ENCODE measurements at regions not wholly inside any gene's neighbourhood (a gene's known extent, or its start where the extent isn't known, plus 50 kb on each side); places are given as distances from the start of the nearest gene placed in this dataset.

- Mint-ChIP-seq H3K4me3 (no peak overlapping the region), H3K27ac (no peak overlapping the region)
Measured at GRCh38 chr15:67006083-67007065, 59.0 kb upstream of the SMAD3 start.

GRCh38 chr15:67009576-67010569, 55.5 kb upstream of the SMAD3 start:
- H3K4me3 Mint-ChIP-seq = no peak overlapping the region
- H3K4me1 Mint-ChIP-seq = no peaks in the 10 kb centered on the region
- no peaks in the 10 kb centered on the region for H3K9me3 Mint-ChIP-seq
- no peak overlapping the region for H3K27ac Mint-ChIP-seq
- H3K36me3 Mint-ChIP-seq = no peaks in the 10 kb centered on the region
- no peaks in the 10 kb centered on the region for H3K27me3 Mint-ChIP-seq

More at GRCh38 chr15:67006083-67007065, 59.0 kb upstream of the SMAD3 start:
- Mint-ChIP-seq H3K9me3 (no peaks in the 10 kb centered on the region), H3K27me3 (no peaks in the 10 kb centered on the region), H3K4me1 (no peaks in the 10 kb centered on the region), H3K36me3 (no peaks in the 10 kb centered on the region)

GRCh38 chr15:67010898-67011616, 54.3 kb upstream of the SMAD3 start:
- Mint-ChIP-seq H3K36me3 (no peaks in the 10 kb centered on the region), H3K4me1 (no peaks in the 10 kb centered on the region), H3K27me3 (no peaks in the 10 kb centered on the region), H3K4me3 (no peak overlapping the region), H3K9me3 (no peaks in the 10 kb centered on the region), H3K27ac (no peak overlapping the region)

DNA sequence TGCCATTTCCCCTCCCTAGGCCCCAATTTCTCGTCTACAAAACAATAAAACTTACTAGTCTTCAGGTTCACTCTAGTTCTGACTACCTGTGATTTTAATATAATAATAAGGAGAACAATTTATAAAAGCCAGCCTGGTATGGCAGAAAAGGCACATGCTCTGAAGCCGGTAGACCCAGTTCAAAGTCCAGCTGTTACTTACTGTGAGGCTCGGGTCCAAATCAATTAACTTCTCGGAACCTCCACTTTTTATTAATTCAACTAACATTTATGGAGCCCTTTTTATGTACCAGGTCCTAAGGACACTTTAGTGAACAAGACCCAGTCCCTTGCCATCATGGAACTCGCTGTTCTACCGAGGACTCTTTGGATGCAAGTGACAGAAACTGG, 53.8 kb upstream of the SMAD3 start:
- H3K36me3 Mint-ChIP-seq = no peaks in the 10 kb centered on the region
- no peaks in the 10 kb centered on the region for H3K27me3 Mint-ChIP-seq
- H3K9me3 Mint-ChIP-seq = no peaks in the 10 kb centered on the region
- no peaks in the 10 kb centered on the region for H3K4me1 Mint-ChIP-seq
- no peak overlapping the region for H3K27ac Mint-ChIP-seq
- H3K4me3 Mint-ChIP-seq = no peak overlapping the region

DNA sequence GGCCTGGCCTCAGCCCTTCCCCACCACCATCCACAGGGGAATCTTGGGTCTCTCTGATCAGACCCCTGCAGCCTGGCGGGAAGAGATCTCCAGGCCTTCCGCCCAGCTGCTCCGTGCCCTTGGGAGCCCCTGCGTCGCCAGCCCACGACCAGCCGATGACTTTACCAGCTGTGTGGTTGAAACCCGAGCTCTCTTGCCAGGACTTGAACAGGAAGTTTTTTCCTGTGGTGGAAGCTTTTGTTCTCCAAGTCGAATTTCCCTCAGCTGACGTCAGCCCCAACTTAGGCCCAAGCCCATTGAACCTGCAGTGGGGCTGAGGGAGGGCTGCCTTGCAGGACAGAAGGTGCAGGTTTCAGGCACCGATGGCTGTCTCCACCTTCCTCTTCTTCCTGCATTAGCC, 51.7 kb upstream of the SMAD3 start:
- Mint-ChIP-seq H3K4me3 (no peak overlapping the region), H3K27ac (no peak overlapping the region), H3K9me3 (no peaks in the 10 kb centered on the region), H3K36me3 (no peaks in the 10 kb centered on the region), H3K4me1 (no peaks in the 10 kb centered on the region), H3K27me3 (no peaks in the 10 kb centered on the region)

Data from activated naive CD4-positive, alpha-beta T cell treated with anti-CD3 and anti-CD28 coated beads, Interleukin-2, amount 50 U/mL, for 24 hours (primary cell).